Fibroblast of pulmonary artery (primary cell): ENCODE measurements at regions not wholly inside any gene's neighbourhood (a gene's known extent, or its start where the extent isn't known, plus 50 kb on each side); places are given as distances from the start of the nearest gene placed in this dataset.

Source experiments
- DNase-seq: peaks from one replicate; pipeline ENCODE4 v3.0.0-alpha.2; 2010; ENCODE audit warnings: low read depth
- H3K4me3 ChIP-seq: replicated peaks from 2 replicates; pipeline ENCODE4 v1.5.1; 2011; ENCODE audit warnings: low read depth, mild to moderate bottlenecking, control low read depth, low read length, moderate library complexity
- CTCF ChIP-seq: IDR thresholded peaks from 2 replicates; pipeline ENCODE4 v1.5.1; 2011; ENCODE audit warnings: mild to moderate bottlenecking, control low read depth, low read length, inconsistent platforms; ENCODE audit errors: missing control alignments

GRCh38 chr7:145915679-145916078, 200.9 kb upstream of the CNTNAP2 start:
- DNase-seq: no peak
- TF ChIP-seq CTCF: no peak
- no peak overlapping the region for H3K4me3 ChIP-seq

GRCh38 chr7:145909991-145910513, 206.5 kb upstream of the CNTNAP2 start:
- no peak overlapping the region for H3K4me3 ChIP-seq
- TF ChIP-seq CTCF: no peak
- DNase-seq: peak; percentile 14

GRCh38 chr7:145903658-145904057, 212.9 kb upstream of the CNTNAP2 start:
- no peak overlapping the region for H3K4me3 ChIP-seq
- no peak for TF ChIP-seq CTCF
- no peak for DNase-seq

GRCh38 chr7:145902123-145902522, 214.5 kb upstream of the CNTNAP2 start:
- DNase-seq: no peak
- H3K4me3 ChIP-seq: no peak overlapping the region
- TF ChIP-seq CTCF: no peak

GRCh38 chr7:145899938-145900337, 216.7 kb upstream of the CNTNAP2 start:
- no peak for DNase-seq
- no peak overlapping the region for H3K4me3 ChIP-seq
- no peak for TF ChIP-seq CTCF

GRCh38 chr7:145893925-145894535, 222.6 kb upstream of the CNTNAP2 start:
- TF ChIP-seq CTCF: no peak
- DNase-seq: no peak
- H3K4me3 ChIP-seq: no peak overlapping the region
